ENCODE measurements at regions not wholly inside any gene's neighbourhood (a gene's known extent, or its start where the extent isn't known, plus 50 kb on each side); places are given as distances from the start of the nearest gene placed in this dataset.

GRCh38 chr19:30082611-30083010, 140.6 kb downstream of the URI1 start:
- no peak for DNase-seq

GRCh38 chr19:30083125-30083681, 141.2 kb downstream of the URI1 start:
- DNase-seq: no peak

- DNase-seq: no peak
Measured at GRCh38 chr19:30083701-30084156, 141.7 kb downstream of the URI1 start.

- no peak for DNase-seq
Measured at GRCh38 chr19:30084390-30084819, 142.4 kb downstream of the URI1 start.

GRCh38 chr19:30085394-30085793, 143.4 kb downstream of the URI1 start:
- DNase-seq: no peak

GRCh38 chr19:30086220-30086619, 144.2 kb downstream of the URI1 start:
- DNase-seq: no peak

GRCh38 chr19:30086916-30087315, 144.9 kb downstream of the URI1 start:
- DNase-seq: no peak

- DNase-seq: no peak
Measured at GRCh38 chr19:30087381-30088138, 145.5 kb downstream of the URI1 start.

GRCh38 chr19:30088567-30088966, 146.5 kb downstream of the URI1 start:
- no peak for DNase-seq

GRCh38 chr19:30089086-30089665, 147.1 kb downstream of the URI1 start:
- no peak for DNase-seq

GRCh38 chr19:30090476-30090875, 148.4 kb downstream of the URI1 start:
- no peak for DNase-seq

GRCh38 chr19:30090963-30091362, 148.9 kb downstream of the URI1 start:
- DNase-seq: no peak

- DNase-seq: no peak
Measured at GRCh38 chr19:30091456-30091855, 149.4 kb downstream of the URI1 start.

GRCh38 chr19:30091856-30092255, 149.8 kb downstream of the URI1 start:
- no peak for DNase-seq

GRCh38 chr19:30092721-30093569, 150.9 kb downstream of the URI1 start:
- DNase-seq: no peak

- DNase-seq: no peak
Measured at GRCh38 chr19:30093966-30094755, 152.1 kb downstream of the URI1 start.

- DNase-seq: no peak
Measured at GRCh38 chr19:30094756-30095140, 152.7 kb downstream of the URI1 start.

GRCh38 chr19:30095171-30095570, 153.1 kb downstream of the URI1 start:
- DNase-seq: no peak

GRCh38 chr19:30096596-30097370, 154.7 kb downstream of the URI1 start:
- DNase-seq: no peak

GRCh38 chr19:30097746-30098280, 155.8 kb downstream of the URI1 start:
- no peak for DNase-seq

All from right lung (tissue), 2 donors.